Panc1 (cell line): ENCODE measurements at regions not wholly inside any gene's neighbourhood (a gene's known extent, or its start where the extent isn't known, plus 50 kb on each side); places are given as distances from the start of the nearest gene placed in this dataset.

Experiments
- CTCF ChIP-seq: fragments of 450-650 bp; IDR thresholded peaks from 2 replicates; pipeline ENCODE4 v1.5.1; 2017; ENCODE audit warnings: mild to moderate bottlenecking
- TCF7L2 ChIP-seq: IDR thresholded peaks from 2 replicates; pipeline ENCODE4 v1.6.1; 2011; ENCODE audit warnings: mild to moderate bottlenecking, low read depth, low read length, inconsistent platforms

GRCh38 chr20:39910536-39910935, 778.5 kb downstream of the MAFB start:
- TF ChIP-seq TCF7L2, result no peak
- TF ChIP-seq CTCF, result no peak
